GM10248 (cell line): ENCODE measurements at regions not wholly inside any gene's neighbourhood (a gene's known extent, or its start where the extent isn't known, plus 50 kb on each side); places are given as distances from the start of the nearest gene placed in this dataset.
"Not testable (repeated sequence)": the region's sequence is repeated elsewhere in the genome, so short reads cannot be mapped to it uniquely, and the experiment has no call there.

ENCODE experiments used
- CTCF ChIA-PET: fragments of 300-600 bp; sonication (Branson Sonifier 250); formaldehyde crosslinking; extraction: SDS; loops from one replicate; lab custom pipeline; 2021; ENCODE audit warnings: antibody characterized with exemption; lab: Yijun Ruan, JAX
- POLR2A ChIA-PET: fragments of 350-650 bp; sonication (Branson Sonifier 250); formaldehyde crosslinking; extraction: SDS; loops from one replicate; lab custom pipeline; 2020; ENCODE audit warnings: antibody characterized with exemption; lab: Yijun Ruan, JAX
- DNase-seq: peaks from one replicate; pipeline ENCODE4 v3.0.0; 2012; ENCODE audit errors: extremely low spot score
- CTCF ChIP-seq: IDR thresholded peaks from 2 replicates; pipeline ENCODE4 v1.5.1; 2012; ENCODE audit warnings: mild to moderate bottlenecking, low read depth; ENCODE audit errors: extremely low read depth, missing control alignments, control extremely low read depth

- no peak for TF ChIP-seq CTCF
- ChIA-PET CTCF (interaction anchor here (0.6 kb wide), 1 partner anchor 18 kb away, joined by 3 read pairs; no protein-coding TSS in a partner anchor), POLR2A (no interaction called here)
- no peak for DNase-seq
These were observed 153.9 kb upstream of the C11orf58 start for GRCh38 chr11:16584569-16584968.

- POLR2A ChIA-PET, DNase-seq, CTCF ChIA-PET: not testable (repeated sequence)
These were observed 157.4 kb upstream of the C11orf58 start for GRCh38 chr11:16581078-16581477.

GRCh38 chr11:16577490-16577889 lies 161.0 kb upstream of the C11orf58 start:
- DNase-seq = no peak
- TF ChIP-seq CTCF = no peak
- POLR2A ChIA-PET = no interaction called here
- CTCF ChIA-PET = no interaction called here

GRCh38 chr11:16574889-16575288 lies 163.6 kb upstream of the C11orf58 start:
- CTCF ChIA-PET, DNase-seq, POLR2A ChIA-PET: not testable (repeated sequence)

GRCh38 chr11:16572945-16573344 lies 165.5 kb upstream of the C11orf58 start:
- no peak for DNase-seq
- POLR2A ChIA-PET = no interaction called here
- CTCF ChIA-PET = interaction anchor here (1.0 to 1.4 kb wide), 2 partner anchors 10 to 41 kb away, joined by 3 to 4 read pairs; no protein-coding TSS in a partner anchor
- no peak for TF ChIP-seq CTCF

- TF ChIP-seq CTCF = no peak
- ChIA-PET POLR2A (no interaction called here), CTCF (interaction anchor here (1.2 kb wide), 1 partner anchor 18 kb away, joined by 3 read pairs; no protein-coding TSS in a partner anchor)
- no peak for DNase-seq
These were observed 177.3 kb upstream of the C11orf58 start for GRCh38 chr11:16561150-16561549.

GRCh38 chr11:16558494-16558893 lies 180.0 kb upstream of the C11orf58 start:
- TF ChIP-seq CTCF = no peak
- CTCF ChIA-PET = interaction anchor here (1.7 kb wide), 1 partner anchor 908 kb away, joined by 4 read pairs; no protein-coding TSS in a partner anchor
- POLR2A ChIA-PET = no interaction called here
- no peak for DNase-seq

GRCh38 chr11:16555956-16556355 lies 182.5 kb upstream of the C11orf58 start:
- ChIA-PET CTCF (no interaction called here), POLR2A (no interaction called here)

More at GRCh38 chr11:16555956-16556355, 182.5 kb upstream of the C11orf58 start:
- TF ChIP-seq CTCF = no peak
- no peak for DNase-seq
